ENCODE measurements at regions not wholly inside any gene's neighbourhood (a gene's known extent, or its start where the extent isn't known, plus 50 kb on each side); places are given as distances from the start of the nearest gene placed in this dataset.
"Not testable (repeated sequence)": the region's sequence is repeated elsewhere in the genome, so short reads cannot be mapped to it uniquely, and the experiment has no call there.

DNA sequence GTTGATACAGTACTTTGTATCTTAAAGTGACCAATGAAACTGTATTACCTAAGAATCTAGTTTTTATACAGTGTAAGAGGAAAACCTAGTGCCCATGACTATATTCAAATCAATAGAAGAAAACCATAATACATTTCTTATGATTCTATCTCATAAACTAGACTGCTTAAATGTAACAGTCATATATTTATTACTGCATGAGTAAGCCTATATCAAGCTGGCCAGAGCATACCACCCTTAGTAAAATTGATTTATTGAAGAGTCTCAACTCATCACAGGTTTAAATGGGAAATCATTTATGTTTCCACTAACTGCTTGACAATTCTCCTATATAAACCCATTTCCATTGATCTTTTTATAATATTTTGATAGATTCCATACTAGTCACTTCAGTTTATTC is 1059.2 kb upstream of the LRRTM1 start:
- no peak for DNase-seq (ENCODE audit: low read depth)

DNA sequence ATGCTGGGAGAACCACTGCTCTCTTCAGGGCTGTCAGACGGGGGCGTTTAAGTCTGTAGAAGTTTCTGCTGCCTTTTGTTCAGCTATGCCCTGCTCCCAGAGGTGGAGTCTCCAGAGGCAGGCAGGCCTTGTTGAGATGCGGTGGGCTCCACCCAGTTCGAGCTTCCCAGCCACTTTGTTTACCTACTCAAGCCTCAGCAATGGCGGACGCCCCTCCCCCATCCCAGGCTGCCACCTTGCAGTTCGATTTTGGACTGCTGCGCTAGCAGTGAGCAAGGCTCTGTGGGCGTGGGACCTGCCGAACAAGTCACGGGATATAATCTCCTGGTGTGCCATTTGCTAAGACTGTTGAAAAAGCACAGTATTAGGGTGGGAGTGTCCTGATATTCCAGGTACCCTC is 1057.9 kb upstream of the LRRTM1 start:
- DNase-seq (ENCODE audit: low read depth) = not testable (repeated sequence)

DNA sequence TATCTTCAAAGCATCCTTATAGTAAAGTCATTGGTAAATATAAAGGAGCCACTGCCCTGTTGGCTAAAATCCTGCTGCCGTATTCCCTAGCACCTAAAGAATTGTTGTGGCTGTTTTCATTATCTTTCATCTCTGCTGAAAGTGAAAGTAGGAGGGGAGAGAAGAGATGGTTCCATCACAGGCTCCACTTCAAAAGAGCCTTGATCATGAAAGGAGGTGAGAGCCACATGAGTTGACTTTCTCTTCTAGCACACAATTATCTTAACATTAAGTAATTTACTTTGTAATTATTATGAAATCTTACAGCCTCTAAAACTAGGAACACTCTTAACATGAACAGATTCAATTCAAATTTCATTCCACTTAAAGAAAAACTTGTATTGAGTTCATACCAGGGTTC is 1050.9 kb upstream of the LRRTM1 start:
- no peak for DNase-seq (ENCODE audit: low read depth)

DNA sequence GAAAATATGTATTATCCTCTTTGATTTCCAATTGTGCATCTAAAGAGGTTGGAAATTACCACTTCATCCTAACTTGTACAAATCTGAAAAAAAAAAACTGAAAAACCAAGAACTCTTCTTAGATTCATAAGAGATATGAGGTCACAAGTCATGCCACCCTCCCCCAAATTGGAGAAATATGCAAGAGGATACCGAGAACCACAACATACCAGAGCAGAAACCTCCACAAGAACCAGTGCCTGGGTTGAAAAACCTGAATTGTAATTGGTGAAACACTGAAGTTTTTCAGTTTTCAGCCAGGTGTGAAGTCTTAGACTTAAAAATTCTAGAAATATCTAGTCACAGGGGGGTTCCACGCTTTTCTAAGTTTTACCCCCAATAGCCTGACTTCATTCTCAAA is 1029.5 kb upstream of the LRRTM1 start:
- DNase-seq (ENCODE audit: low read depth) = no peak

DNA sequence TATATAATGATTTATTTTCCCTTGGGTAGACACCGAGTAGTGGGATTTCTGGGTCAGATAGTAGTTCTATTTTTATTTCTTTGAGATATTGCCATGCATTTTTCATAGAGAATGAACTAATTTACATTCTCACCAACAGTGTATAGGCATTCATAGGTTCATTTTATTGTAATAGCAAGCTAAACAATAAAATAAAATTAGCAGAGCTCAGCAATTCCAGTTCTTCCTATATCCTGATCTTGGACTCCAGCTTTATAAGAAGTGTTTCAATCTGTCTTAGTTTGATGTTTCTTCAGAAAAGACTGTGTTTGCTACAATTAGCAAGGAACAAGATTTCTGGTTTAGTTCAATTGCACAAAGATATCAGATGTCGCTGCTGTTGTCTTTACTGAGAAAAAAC is 1024.4 kb upstream of the LRRTM1 start:
- DNase-seq (ENCODE audit: low read depth) = no peak

DNA sequence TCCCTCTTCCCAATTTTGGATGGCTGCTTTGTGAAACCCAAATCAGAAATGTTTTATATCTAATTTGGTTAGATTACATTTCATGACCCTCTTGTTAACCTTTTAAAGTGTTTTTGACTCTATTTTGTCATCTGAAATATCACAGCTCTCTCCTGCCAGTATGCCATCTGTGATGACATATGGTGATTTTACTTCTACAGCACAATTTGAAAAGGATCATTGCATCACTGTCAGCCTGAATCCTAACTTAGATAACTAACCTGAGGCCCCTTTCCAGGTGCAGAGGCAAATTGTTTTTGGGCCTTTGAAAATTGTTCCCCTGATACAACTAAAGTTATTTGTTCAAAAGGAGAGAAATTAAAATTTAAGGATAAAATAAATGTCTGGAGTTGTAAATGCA is 1023.4 kb upstream of the LRRTM1 start:
- DNase-seq (ENCODE audit: low read depth) = no peak

DNA sequence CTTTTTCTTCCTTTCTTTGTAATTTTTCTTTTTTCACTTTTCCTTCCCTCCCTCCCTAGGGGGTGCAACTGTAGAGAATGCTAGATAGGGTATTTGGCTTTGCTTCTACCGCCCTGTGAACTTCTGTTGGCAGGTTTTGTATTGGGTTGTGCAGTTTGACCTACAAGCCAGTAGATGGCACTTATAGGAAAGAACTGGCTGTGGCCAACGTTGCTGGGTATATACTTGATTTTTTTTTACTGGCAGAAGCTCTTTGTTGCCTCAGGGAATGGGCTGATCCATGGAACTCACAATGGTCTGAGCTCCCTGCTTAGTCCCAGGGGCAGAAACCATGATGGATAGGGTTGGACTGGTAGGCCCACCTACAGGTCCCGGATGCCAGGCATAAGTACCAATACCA is 1019.5 kb upstream of the LRRTM1 start:
- DNase-seq (ENCODE audit: low read depth) = no peak

DNA sequence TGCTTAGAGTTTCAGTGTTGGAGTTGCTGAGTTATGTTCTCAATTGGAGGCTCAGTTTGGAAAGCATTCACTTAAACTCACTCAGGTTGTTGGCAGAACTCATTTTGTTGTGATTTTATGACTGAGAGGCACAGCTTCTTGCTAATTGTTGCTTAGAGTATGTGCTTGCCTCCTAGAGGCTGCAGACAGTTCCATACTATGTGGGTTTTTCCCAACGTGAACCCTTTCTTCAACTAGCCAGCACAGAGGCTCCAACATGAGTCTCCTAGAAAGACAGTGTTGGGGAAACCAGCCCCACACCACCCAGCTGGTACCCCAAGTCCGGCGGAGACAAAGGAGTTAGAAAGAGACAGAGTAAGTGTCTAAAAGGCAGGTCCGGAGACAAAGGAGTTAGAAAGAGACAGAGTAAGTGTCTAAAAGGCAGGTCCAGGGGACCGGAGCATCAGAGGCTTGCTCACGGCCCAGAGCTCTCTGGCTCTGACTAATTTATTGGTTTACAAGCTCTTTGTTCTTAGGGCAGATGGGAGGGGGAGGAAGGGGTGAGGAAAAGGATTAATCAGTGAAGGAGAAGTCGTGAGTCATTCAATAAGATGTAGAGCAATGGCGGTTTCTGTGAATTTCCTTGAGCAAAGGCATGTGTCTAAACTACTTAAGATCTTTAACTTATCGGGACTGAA is 999.7 kb upstream of the LRRTM1 start:
- DNase-seq (ENCODE audit: low read depth) = no peak

DNA sequence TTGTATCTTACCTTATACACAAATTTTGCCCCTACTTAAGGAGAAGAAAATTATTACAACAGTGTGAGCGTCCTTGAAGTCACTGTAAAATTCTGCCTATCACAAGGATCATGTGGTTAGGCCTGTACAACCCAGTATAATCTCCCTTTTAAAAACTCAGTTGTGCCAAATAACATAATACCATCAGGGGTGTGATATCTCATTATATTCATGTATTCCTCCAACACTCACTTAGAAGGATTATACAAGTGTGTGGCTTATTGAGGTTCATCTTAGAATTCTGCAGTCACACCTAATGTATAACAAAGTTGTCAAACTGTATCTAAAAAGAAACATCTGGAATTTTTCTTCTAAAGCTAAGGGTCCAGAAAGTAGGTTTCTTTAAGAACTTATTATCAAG is 998.8 kb upstream of the LRRTM1 start:
- no peak for DNase-seq (ENCODE audit: low read depth)

DNA sequence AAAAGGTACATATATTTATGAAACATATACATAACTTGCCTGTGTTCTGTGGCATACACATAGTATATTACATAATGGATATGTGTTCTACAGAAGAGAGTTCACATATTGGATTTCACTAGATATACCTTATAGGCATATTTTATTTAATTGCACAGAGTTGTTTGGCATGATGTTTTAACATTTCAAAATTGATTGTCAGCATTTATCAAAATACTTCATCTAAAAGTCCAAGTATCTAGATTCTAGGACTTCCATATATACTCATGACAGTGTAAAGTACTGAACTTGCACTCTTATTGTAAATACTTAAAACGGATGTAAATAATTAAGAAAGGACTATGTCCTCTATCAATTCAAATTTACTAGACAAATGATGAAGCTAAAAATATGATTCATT is 995.3 kb upstream of the LRRTM1 start:
- DNase-seq (ENCODE audit: low read depth) = no peak

DNA sequence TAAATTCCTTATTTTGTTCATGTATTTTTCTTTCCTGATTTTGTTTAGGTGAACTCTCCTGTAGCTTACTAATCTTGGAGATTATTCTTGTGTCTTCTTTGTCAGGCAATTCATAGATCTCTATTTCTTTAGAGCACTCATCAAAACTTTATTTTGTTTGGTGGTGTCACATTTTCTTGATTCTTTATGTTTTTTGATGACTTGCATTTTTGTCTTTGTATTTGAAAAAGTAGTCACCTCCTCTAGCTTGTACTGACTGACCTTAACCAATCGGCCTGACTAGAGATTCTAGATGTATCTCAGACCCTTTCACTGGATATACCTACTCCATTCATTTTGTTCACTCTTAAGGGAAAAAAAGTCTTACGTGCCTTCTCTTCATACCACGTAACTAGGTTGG is 986.3 kb upstream of the LRRTM1 start:
- DNase-seq (ENCODE audit: low read depth) = no peak

DNA sequence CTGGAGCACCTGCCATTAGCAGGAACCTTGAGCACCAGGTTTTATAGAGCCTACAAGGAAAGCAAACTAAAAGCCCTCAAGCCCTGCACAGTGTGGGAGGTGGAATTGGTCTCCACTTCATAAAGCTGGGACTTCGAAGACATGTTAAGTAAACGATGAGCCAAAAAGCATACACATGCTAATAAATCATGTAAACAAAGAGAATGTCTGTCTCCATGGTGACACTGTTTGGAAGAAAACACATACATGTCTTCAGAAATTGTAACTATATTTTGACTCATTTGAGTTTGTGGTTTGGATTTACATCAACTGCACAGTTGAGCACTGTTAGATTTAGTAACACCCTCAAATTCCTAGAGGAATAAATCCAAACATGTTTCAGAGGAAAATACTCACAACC is 978.5 kb upstream of the LRRTM1 start:
- no peak for DNase-seq (ENCODE audit: low read depth)

DNA sequence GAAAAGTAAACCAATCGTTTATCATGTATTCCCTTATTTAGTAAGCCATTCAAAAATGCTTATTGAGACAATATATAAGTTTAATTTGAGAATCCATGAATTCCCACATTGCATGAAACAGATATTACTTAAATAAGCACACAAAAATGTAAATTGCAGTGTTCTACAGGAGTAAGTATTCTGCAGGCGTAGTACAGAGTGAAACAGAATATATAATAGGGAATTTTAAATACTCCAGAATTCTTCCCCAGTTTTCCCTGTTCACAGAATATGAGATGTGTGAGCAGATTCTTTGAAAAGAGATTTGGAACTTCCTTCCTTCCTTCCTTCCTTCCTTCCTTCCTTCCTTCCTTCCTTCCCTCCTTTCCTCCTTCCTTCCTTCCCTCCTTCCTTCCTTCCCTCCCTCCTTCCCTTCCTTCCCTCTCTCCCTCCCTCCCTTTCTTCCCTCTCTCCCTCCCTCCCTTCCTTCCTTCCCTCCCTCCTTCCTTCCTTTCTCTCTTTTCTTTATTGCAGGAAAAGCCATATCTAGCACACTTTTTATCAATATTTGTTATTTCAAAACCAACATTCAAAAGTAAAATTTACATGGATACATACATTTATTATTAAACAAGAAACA is 977.7 kb upstream of the LRRTM1 start:
- DNase-seq (ENCODE audit: low read depth) = no peak

DNA sequence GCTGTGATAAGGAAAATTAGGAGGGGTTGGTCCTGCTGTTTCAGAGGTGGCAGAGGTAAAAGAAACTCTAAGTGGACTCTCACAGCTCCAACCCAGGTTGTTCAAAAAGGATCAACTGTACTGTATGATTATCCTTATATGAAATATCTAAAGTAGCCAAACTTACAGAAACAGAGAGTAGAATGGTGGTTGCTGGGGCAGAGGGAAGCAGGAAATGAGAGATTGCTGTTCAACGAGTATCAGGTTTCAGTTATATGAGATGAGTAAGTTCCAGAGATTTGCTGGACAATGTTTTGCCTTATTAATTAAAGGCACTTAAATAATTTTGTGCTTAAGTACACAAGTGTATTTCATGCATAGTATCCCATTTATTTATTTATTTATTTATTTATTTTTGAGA is 972.0 kb upstream of the LRRTM1 start:
- DNase-seq (ENCODE audit: low read depth) = no peak

DNA sequence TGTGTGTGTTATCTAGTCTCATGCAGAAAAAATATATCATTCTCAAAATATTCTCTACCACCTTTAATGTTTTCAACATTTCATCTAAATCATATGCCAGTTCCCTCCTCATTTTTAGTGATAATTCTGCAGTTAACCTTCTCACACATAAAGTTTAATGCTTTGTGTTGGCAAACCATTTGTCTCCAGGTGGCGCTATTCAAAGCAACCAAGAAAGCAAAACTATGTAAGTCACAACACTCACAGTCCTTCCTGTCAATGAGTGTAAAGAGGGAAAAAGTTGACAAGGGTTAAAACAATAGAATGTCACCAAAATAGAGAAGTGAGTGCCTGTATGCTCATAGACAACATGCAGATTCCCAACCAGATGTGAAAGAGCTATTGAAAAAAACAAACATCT is 961.6 kb upstream of the LRRTM1 start:
- DNase-seq (ENCODE audit: low read depth) = no peak

DNA sequence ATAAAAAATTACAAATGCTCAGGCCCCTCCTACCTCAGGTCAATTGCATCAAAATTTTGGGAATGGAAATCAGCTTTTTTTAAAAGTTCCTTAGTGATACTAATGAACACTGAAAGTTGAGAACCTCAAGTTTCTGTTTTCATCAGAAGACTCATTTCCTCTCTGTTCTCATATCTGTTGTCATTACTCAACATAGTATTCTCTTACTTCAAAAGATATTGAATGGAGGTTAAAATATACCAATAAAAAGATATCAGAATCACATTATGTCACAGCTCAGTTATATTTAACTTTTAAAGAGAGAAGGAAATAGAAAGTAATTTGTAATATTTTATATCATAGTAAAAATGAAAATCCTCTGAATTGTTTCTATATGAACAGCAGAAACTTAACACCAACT is 959.4 kb upstream of the LRRTM1 start:
- no peak for DNase-seq (ENCODE audit: low read depth)

DNA sequence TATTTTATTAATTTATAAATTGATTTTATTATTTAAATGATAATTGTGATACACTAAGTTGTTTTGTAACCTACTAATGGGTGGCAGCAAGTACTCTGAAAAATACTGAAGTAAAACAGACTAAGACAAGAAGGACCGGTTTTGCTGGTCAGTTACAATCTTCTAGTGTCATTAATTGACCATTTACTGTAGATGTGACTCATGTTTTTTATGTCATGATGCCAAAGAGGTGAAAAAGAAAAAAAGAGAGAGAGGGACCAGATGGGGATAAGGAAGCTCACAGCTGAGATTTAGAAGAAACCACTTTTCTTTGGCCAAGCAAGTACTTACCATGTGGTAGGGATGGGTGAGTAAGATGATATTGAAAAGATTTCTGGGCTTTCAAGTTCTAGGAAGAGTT is 955.8 kb upstream of the LRRTM1 start:
- DNase-seq (ENCODE audit: low read depth) = no peak

DNA sequence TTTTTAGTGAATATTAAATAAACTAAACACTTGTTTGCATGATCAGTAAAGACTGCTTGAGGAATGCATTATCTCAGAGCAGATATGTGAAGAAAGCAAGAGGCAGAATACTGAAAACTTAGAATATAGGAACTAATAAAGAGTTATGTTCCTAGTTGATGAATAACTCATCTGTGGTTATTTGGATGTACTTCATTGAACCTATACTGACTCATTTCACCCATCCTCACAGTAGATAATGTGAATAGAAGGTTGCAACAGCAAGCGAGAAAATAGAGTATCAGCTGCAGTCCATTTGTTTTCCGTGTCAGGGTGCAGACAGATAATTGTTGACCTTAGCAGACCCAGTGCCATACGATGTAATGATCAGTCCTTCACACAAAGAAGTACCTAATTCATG is 945.7 kb upstream of the LRRTM1 start:
- DNase-seq (ENCODE audit: low read depth) = no peak

DNA sequence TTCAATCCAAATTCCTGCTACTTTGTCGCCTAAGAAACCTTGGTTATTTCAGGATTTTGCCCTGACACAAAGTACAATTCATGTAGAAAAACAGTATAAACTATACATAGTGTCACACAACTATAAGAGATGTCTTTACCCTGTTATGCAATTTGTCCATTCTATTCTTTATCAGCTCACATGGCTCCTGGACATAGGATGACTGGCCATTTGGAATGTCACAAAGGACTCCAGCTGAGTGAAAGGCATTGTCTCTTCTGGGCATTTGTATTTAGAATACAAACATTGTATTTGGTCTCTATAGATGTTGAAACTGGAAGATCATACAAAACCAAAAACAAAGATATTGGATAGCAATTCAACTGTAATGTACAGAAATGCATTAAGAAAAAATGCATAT is 944.6 kb upstream of the LRRTM1 start:
- DNase-seq (ENCODE audit: low read depth) = no peak

DNA sequence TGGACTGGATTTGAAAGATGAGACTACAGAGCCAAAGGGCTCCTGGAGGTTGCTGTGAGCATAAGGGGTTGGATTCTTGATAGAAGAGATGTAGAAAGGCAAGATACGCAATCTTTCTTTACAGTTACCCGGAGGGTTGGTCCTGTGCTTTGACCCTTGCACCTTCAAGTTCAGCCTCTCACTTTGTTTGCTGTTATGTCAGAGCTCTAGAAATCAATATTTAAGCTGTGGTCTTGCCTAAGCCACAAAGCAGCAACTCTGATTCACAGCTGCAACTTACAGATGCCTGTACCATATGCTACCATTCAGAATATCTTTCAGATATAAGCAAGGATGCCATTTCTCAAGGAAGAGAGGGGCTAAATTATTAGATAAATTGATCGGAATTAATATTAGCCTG is 943.1 kb upstream of the LRRTM1 start:
- DNase-seq (ENCODE audit: low read depth) = no peak

DNA sequence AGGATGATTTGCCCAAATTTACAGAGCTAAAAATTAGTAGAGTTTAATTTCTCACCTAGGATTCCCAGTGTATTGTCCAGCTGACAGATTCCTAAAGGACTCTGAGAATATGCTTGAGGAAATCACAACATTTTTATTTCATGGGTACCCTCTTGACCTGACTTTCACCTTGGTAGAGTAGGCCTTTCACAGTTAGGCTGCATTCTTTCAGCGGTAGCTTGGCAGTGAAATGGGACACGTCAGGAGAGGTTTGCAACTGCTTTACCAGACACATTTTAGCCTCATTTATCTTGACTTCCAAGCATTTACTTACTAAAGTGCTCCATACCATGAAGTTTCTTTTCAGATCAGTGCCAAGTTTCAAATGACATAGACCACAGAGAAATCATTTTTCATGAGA is 937.9 kb upstream of the LRRTM1 start:
- DNase-seq (ENCODE audit: low read depth) = no peak

DNA sequence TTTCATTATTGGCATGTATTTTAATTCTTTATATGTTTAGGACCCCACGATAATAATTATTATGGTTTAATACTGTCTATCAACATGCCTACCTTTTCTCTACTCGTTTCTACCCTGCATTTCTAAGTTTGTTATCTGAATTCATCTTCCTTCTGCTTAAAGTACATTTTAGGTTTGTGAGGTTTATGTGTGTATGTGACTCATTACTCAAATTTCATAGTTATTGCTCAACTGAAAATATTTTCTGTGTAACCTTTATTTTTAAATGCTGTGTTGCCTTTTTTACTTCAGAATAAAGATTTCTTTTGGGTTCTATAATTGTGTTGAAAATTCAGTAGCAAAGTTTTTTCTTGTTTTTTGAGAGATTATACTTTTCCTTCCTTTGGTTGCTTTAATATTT is 933.9 kb upstream of the LRRTM1 start:
- DNase-seq (ENCODE audit: low read depth) = no peak

DNA sequence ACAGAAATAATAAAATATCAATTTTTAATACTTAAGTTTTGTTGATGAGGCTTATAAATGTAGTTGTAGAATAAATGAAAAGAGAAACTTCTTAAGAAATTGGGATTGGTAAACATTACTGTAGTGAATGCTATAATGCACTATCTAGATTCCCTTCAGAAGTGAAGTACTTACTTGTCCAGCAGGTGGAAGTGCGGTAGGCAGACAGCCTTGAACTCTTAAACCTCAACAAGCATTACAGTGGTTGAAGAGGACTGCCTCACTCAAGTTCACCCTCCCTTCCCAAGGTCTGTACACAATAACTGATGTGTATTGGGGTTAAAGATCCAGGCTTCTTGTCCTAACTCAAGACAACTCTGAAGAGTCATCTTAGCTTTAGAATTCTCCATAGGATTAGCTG is 931.0 kb upstream of the LRRTM1 start:
- DNase-seq (ENCODE audit: low read depth) = no peak

DNA sequence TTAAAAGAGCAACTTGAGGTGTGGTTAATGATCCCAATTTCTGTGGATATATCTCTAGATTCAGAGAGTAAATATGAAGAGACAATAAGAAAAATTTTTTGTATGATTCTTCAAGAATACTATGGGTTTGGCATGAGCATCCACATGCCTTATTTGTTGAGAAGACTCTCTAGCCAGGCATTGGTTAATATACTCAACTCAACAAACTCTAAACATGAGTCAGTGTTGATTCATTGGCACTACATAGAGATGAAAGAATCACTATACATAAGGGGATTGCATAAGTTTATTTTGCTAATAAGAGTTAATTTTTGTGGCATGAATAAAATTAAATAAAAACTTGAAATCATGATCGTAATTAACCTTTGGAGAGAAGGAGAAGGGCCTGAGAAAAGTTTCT is 930.2 kb upstream of the LRRTM1 start:
- DNase-seq (ENCODE audit: low read depth) = no peak

All from T follicular helper cell (primary cell).